T-helper 2 cell treated with Interferon-gamma antibody and Interleukin-4, amounts not matched to agents 5 μg/mL and 100 μg/mL, for 36 hours (primary cell): ENCODE measurements at regions not wholly inside any gene's neighbourhood (a gene's known extent, or its start where the extent isn't known, plus 50 kb on each side); places are given as distances from the start of the nearest gene placed in this dataset.

Experiments used
- DNase-seq: peaks from one replicate; pipeline ENCODE4 v3.0.0; 2021; ENCODE audit warnings: low spot score
- H3K27ac Mint-ChIP-seq: one replicate; pipeline ENCODE4 v1.8.0; 2021; ENCODE audit warnings: mild to moderate bottlenecking, mixed read lengths
- H3K27me3 Mint-ChIP-seq: one replicate; pipeline ENCODE4 v1.8.0; 2021; ENCODE audit warnings: low read depth, mixed read lengths
- H3K36me3 Mint-ChIP-seq: one replicate; pipeline ENCODE4 v1.8.0; 2021; ENCODE audit warnings: low read depth, mixed read lengths
- H3K4me1 Mint-ChIP-seq: one replicate; pipeline ENCODE4 v1.8.0; 2021; ENCODE audit warnings: low read depth, mixed read lengths
- H3K4me3 Mint-ChIP-seq: one replicate; pipeline ENCODE4 v1.8.0; 2022; ENCODE audit warnings: mild to moderate bottlenecking, moderate library complexity, mixed read lengths
- H3K9me3 Mint-ChIP-seq: one replicate; pipeline ENCODE4 v1.8.0; 2021; ENCODE audit warnings: mixed read lengths

- Mint-ChIP-seq H3K27ac (no peak overlapping the region), H3K4me3 (no peak overlapping the region), H3K27me3 (no peaks in the 10 kb centered on the region), H3K4me1 (no peaks in the 10 kb centered on the region), H3K36me3 (no peaks in the 10 kb centered on the region), H3K9me3 (peaks cover 20% of the 10 kb centered on the region)
- DNase-seq = no peak
These were observed 1978.5 kb upstream of the LRRTM1 start for GRCh38 chr2:82283075-82283474.

GRCh38 chr2:82282111-82282882, 1977.7 kb upstream of the LRRTM1 start:
- H3K36me3 Mint-ChIP-seq = no peaks in the 10 kb centered on the region
- peaks cover 28% of the 10 kb centered on the region for H3K9me3 Mint-ChIP-seq
- no peak for DNase-seq
- H3K27ac Mint-ChIP-seq = no peak overlapping the region
- no peaks in the 10 kb centered on the region for H3K27me3 Mint-ChIP-seq
- no peak overlapping the region for H3K4me3 Mint-ChIP-seq
- H3K4me1 Mint-ChIP-seq = no peaks in the 10 kb centered on the region

GRCh38 chr2:82279367-82279766, 1974.8 kb upstream of the LRRTM1 start:
- no peaks in the 10 kb centered on the region for H3K36me3 Mint-ChIP-seq
- H3K27me3 Mint-ChIP-seq = no peaks in the 10 kb centered on the region
- H3K9me3 Mint-ChIP-seq = peaks cover 41% of the 10 kb centered on the region
- no peaks in the 10 kb centered on the region for H3K4me1 Mint-ChIP-seq
- no peak overlapping the region for H3K27ac Mint-ChIP-seq
- DNase-seq = no peak
- H3K4me3 Mint-ChIP-seq = no peak overlapping the region

- H3K27ac Mint-ChIP-seq = no peak overlapping the region
- no peaks in the 10 kb centered on the region for H3K36me3 Mint-ChIP-seq
- no peak overlapping the region for H3K4me3 Mint-ChIP-seq
- DNase-seq = no peak
- H3K27me3 Mint-ChIP-seq = no peaks in the 10 kb centered on the region
- H3K4me1 Mint-ChIP-seq = no peaks in the 10 kb centered on the region
- H3K9me3 Mint-ChIP-seq = peaks cover 41% of the 10 kb centered on the region
These were observed 1973.9 kb upstream of the LRRTM1 start for GRCh38 chr2:82278416-82278815.

GRCh38 chr2:82275599-82275998, 1971.0 kb upstream of the LRRTM1 start:
- no peak for DNase-seq
- Mint-ChIP-seq H3K4me3 (no peak overlapping the region), H3K4me1 (no peaks in the 10 kb centered on the region), H3K9me3 (peaks cover 42% of the 10 kb centered on the region), H3K27ac (no peak overlapping the region), H3K36me3 (no peaks in the 10 kb centered on the region), H3K27me3 (no peaks in the 10 kb centered on the region)

- Mint-ChIP-seq H3K9me3 (peaks cover 34% of the 10 kb centered on the region), H3K27me3 (no peaks in the 10 kb centered on the region), H3K27ac (no peak overlapping the region)
These were observed 1963.9 kb upstream of the LRRTM1 start for GRCh38 chr2:82268446-82268845.

GRCh38 chr2:82260521-82260920, 1956.0 kb upstream of the LRRTM1 start:
- Mint-ChIP-seq H3K36me3 (no peaks in the 10 kb centered on the region), H3K4me1 (no peaks in the 10 kb centered on the region), H3K9me3 (peaks cover 54% of the 10 kb centered on the region), H3K4me3 (no peak overlapping the region), H3K27ac (no peak overlapping the region), H3K27me3 (no peaks in the 10 kb centered on the region)
- DNase-seq = no peak

More at GRCh38 chr2:82268446-82268845, 1963.9 kb upstream of the LRRTM1 start:
- no peak overlapping the region for H3K4me3 Mint-ChIP-seq
- DNase-seq = no peak
- no peaks in the 10 kb centered on the region for H3K36me3 Mint-ChIP-seq
- H3K4me1 Mint-ChIP-seq = no peaks in the 10 kb centered on the region

GRCh38 chr2:82259551-82259950, 1955.0 kb upstream of the LRRTM1 start:
- DNase-seq = no peak
- H3K27me3 Mint-ChIP-seq = no peaks in the 10 kb centered on the region
- H3K4me3 Mint-ChIP-seq = no peak overlapping the region
- peaks cover 57% of the 10 kb centered on the region for H3K9me3 Mint-ChIP-seq
- no peak overlapping the region for H3K27ac Mint-ChIP-seq
- H3K36me3 Mint-ChIP-seq = no peaks in the 10 kb centered on the region
- H3K4me1 Mint-ChIP-seq = no peaks in the 10 kb centered on the region

- no peak overlapping the region for H3K4me3 Mint-ChIP-seq
- H3K27me3 Mint-ChIP-seq = no peaks in the 10 kb centered on the region
- peaks cover 66% of the 10 kb centered on the region for H3K9me3 Mint-ChIP-seq
- H3K4me1 Mint-ChIP-seq = no peaks in the 10 kb centered on the region
- H3K27ac Mint-ChIP-seq = no peak overlapping the region
- H3K36me3 Mint-ChIP-seq = no peaks in the 10 kb centered on the region
- no peak for DNase-seq
These were observed 1953.4 kb upstream of the LRRTM1 start for GRCh38 chr2:82257796-82258555.

- Mint-ChIP-seq H3K9me3 (peaks cover 67% of the 10 kb centered on the region), H3K4me3 (no peak overlapping the region), H3K27ac (no peak overlapping the region), H3K27me3 (no peaks in the 10 kb centered on the region), H3K4me1 (no peaks in the 10 kb centered on the region), H3K36me3 (no peaks in the 10 kb centered on the region)
- DNase-seq = no peak
These were observed 1952.6 kb upstream of the LRRTM1 start for GRCh38 chr2:82256983-82257632.

- no peaks in the 10 kb centered on the region for H3K36me3 Mint-ChIP-seq
- H3K27me3 Mint-ChIP-seq = no peaks in the 10 kb centered on the region
- no peak overlapping the region for H3K4me3 Mint-ChIP-seq
- H3K9me3 Mint-ChIP-seq = peaks cover 68% of the 10 kb centered on the region
- no peak for DNase-seq
- no peaks in the 10 kb centered on the region for H3K4me1 Mint-ChIP-seq
- no peak overlapping the region for H3K27ac Mint-ChIP-seq
These were observed 1951.7 kb upstream of the LRRTM1 start for GRCh38 chr2:82256288-82256687.

- Mint-ChIP-seq H3K4me1 (no peaks in the 10 kb centered on the region), H3K36me3 (no peaks in the 10 kb centered on the region)
These were observed 1950.2 kb upstream of the LRRTM1 start for GRCh38 chr2:82254728-82255127.

GRCh38 chr2:82246220-82246775, 1941.7 kb upstream of the LRRTM1 start:
- Mint-ChIP-seq H3K36me3 (no peaks in the 10 kb centered on the region), H3K27me3 (no peaks in the 10 kb centered on the region), H3K4me3 (no peak overlapping the region), H3K4me1 (no peaks in the 10 kb centered on the region), H3K27ac (no peak overlapping the region), H3K9me3 (peaks cover 29% of the 10 kb centered on the region)
- no peak for DNase-seq

More at GRCh38 chr2:82254728-82255127, 1950.2 kb upstream of the LRRTM1 start:
- H3K27me3 Mint-ChIP-seq = no peaks in the 10 kb centered on the region
- H3K4me3 Mint-ChIP-seq = no peak overlapping the region
- no peak overlapping the region for H3K27ac Mint-ChIP-seq
- peaks cover 66% of the 10 kb centered on the region for H3K9me3 Mint-ChIP-seq
- no peak for DNase-seq

- no peaks in the 10 kb centered on the region for H3K4me1 Mint-ChIP-seq
- no peak overlapping the region for H3K4me3 Mint-ChIP-seq
- DNase-seq = no peak
- H3K9me3 Mint-ChIP-seq = peaks cover 25% of the 10 kb centered on the region
- H3K36me3 Mint-ChIP-seq = no peaks in the 10 kb centered on the region
- H3K27ac Mint-ChIP-seq = no peak overlapping the region
- H3K27me3 Mint-ChIP-seq = no peaks in the 10 kb centered on the region
These were observed 1934.6 kb upstream of the LRRTM1 start for GRCh38 chr2:82239176-82239575.
